Stimulated activated CD8-positive, alpha-beta memory T cell treated with anti-CD3 and anti-CD28 coated beads, Interleukin-12 subunit alpha, Interleukin-12 subunit beta, amount 100 ng/mL, for 4 hours (primary cell): ENCODE measurements at regions not wholly inside any gene's neighbourhood (a gene's known extent, or its start where the extent isn't known, plus 50 kb on each side); places are given as distances from the start of the nearest gene placed in this dataset.
"Not testable (repeated sequence)": the region's sequence is repeated elsewhere in the genome, so short reads cannot be mapped to it uniquely, and the experiment has no call there.

Source experiments
- DNase-seq: peaks from one replicate; pipeline ENCODE4 v3.0.0-alpha.2; 2020; ENCODE audit warnings: low read depth

DNA sequence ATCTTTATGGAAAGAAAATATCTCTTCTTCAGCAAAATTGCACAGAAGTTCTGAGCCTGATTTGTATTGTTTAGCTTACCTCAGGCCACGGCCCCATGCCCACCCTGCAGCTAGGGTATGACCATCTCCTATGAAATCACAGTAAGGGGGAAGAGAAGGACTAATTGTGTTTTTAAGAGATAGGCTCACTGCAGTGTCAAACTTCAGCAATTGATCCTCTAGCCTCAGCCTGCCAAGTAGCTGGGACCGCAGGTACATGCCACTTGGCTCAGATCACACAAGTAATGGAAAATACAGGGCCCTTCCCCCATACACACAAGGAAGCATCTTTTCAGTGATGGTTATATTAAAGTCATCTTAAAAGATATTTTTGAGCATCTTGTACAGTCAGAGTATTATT, 60.0 kb downstream of the DMAC1 start:
- no peak for DNase-seq

GRCh38 chr9:7735311-7735710, 64.3 kb downstream of the DMAC1 start:
- DNase-seq, result no peak

GRCh38 chr9:7730164-7730445, 69.5 kb downstream of the DMAC1 start:
- DNase-seq, result no peak

- no peak for DNase-seq
Observed at GRCh38 chr9:7729371-7730163, 70.0 kb downstream of the DMAC1 start.

DNA sequence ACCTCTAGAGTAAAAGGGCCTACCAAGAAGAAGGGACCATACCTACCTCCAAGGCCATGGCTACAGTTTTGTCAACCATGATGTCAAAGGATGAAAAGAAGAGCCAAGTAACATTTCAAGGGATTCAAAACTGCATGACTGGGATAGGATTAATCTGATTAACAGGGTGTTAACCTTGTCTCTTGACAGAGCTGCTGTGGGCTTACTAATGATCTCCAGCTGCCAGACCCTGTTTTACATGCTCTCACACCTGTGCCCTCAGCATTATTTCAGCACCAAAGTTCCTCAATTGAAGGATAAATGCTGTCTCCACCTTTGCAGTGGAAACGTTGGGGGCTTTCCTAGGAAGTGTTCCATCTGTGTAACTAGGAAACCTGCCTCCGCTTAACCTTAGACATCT, 78.3 kb downstream of the DMAC1 start:
- no peak for DNase-seq

- DNase-seq, result not testable (repeated sequence)
Observed at GRCh38 chr9:7713088-7713487, 86.5 kb downstream of the DMAC1 start.

- no peak for DNase-seq
Observed at GRCh38 chr9:7710686-7711085, 88.9 kb downstream of the DMAC1 start.

DNA sequence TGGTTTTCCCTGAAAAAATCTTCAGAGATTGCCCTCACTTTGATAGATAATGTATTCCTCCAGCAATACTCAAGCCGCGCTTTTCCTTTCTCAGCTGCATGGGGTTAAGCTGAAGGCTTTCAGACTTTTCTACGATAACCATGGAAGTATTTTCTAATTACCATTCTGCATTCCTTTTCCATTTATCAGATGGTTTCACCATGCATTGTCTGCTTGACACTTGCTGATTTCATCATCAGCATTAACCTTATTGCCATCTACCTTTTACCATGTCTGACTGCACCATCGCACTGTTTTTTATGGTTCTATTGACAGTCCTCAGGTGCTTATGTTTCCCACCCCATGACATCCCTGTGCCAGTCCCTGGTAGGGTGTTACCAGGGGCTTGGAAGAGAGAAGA, 91.6 kb downstream of the DMAC1 start:
- no peak for DNase-seq

DNA sequence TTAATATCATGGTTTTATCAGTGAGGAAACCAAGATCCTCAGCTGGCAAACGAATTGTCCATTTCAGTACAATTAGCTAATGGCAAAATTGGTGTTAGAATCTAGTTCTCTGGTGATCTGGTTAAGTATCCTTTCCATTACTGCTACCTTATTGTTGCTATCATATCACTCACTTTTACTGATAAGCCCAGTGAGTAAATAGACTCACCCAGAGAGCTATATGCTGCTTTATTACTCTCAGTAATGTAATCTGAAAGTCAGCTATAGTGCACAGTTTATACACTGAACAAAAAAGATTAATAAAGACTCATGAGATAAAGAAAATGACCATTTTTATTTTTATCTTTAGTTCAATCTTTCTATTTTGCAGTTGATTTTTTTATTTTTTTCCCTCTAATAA, 95.0 kb downstream of the DMAC1 start:
- DNase-seq, result no peak

- no peak for DNase-seq
Observed at GRCh38 chr9:7691909-7692308, 107.7 kb downstream of the DMAC1 start.

DNA sequence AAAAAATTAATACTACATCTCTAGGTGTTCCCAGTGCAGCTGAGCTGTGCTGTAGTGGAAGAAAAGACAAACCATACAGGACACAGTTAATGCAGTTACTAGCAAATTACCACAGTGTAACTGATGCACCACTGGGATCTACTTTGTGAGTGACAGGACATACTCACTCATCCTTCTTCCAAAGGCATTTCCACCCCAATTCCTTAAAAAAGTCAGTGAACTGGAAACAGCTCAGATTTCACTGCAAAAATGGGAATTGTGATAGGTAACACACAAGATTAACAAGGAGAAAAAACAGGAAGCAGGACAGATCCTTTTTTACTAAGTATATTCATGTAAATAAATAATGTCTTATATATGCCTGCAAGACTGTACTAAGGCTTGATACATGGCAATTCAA, 109.6 kb downstream of the DMAC1 start:
- DNase-seq, result no peak

DNA sequence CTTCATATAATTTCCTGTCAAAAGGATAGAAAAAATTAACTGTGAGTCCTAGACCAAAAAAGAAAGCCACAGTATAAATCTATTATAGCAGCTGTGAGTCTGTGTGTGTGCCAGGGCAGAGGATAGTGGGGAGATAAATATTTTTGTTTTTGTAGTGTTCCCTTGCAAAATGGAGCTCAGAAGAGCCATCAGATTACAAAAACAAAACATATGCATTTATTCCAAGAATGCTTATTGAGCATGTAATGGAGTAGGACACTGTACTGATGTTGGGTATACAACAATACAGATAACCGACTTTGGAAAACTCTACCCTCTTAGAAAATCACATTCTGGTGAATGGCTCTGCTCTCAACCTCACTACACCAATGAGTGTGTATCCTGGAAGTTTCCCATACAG, 111.0 kb downstream of the DMAC1 start:
- DNase-seq, result no peak

DNA sequence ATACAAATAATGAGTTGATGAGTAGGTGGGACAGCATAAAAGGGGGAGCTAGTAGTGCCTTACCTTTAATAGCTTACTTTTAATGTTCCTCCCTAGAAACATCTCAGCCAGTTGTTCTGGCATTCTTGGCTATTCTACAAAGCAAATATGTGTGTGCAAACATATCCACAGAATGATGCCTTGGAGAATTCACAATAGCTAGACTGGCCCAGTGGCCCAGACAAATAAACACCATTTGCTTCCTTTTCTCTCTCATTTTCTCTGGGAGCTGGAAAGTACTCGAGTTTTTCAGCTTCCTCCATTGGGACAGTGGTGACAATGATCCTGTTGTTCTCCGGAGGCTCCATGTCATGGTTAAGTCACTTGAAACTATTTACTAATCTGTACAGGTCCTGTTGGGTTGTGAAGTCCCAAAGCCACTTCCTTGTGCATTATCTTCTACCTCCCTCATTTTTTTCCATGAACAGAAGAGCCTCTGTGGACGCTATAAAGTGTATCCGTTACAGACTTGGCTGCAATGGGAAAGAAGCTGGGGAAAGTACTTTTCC, 122.9 kb downstream of the DMAC1 start:
- no peak for DNase-seq

GRCh38 chr9:7671847-7672246, 127.7 kb downstream of the DMAC1 start:
- no peak for DNase-seq

GRCh38 chr9:7668541-7668940, 131.0 kb downstream of the DMAC1 start:
- DNase-seq, result no peak

DNA sequence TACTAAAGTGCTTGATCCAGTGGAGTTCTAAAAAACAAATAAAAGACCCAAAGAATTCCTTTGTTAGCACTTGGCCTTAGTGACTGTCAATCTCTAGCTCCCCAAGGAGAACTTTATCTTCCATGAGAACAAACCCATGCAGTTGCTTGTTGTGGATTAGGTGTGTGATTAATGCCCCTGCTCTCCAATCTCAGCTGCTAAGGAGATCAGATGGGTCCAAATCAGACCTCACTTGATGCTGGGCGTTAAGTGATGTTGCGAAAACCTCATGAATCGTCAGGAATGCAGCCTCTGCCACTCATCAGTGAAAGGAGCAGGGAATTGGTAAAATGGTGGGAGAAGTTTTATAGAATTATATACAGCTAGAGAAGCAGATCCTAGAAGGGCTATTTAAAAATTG, 133.7 kb downstream of the DMAC1 start:
- no peak for DNase-seq

DNA sequence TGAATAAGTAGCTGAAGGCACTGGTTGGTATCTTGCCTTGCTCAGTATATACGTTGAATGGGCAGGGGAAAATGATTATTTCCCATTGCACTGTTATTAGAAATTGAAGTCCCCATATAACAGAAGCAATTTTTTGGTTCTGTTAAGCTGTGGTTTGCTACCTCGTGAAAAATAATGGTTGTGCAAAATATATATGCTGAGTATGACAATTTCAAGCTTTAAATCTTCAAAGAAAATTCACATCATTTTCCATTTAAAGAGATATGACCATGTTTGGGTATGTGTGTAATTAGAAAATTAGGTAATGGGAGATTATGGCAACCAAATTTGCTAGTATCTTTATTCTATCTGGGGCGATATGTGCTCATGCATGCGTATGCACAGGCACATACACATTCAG, 139.8 kb downstream of the DMAC1 start:
- DNase-seq, result no peak

- no peak for DNase-seq
Observed at GRCh38 chr9:7656636-7657035, 142.9 kb downstream of the DMAC1 start.

- DNase-seq, result no peak
Observed at GRCh38 chr9:7653262-7653661, 146.3 kb downstream of the DMAC1 start.

DNA sequence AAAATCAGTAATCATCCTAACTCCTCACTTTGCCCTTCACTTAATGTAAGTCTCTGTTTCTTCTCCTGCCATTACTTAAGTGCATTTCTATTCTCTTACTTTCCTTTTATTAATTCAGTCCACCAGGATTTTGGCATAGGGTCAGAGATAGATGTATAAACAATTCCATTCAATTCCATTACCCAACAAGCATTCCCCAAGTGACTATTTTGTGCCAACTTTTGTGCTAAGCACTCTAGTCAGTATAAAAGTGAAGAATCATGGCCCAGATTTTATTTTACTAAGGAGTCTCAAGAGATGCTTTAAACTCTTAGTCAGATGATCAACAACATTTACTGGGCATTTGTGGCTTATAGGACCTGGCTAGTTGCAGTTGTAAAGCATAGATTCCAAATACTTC, 159.3 kb downstream of the DMAC1 start:
- no peak for DNase-seq

DNA sequence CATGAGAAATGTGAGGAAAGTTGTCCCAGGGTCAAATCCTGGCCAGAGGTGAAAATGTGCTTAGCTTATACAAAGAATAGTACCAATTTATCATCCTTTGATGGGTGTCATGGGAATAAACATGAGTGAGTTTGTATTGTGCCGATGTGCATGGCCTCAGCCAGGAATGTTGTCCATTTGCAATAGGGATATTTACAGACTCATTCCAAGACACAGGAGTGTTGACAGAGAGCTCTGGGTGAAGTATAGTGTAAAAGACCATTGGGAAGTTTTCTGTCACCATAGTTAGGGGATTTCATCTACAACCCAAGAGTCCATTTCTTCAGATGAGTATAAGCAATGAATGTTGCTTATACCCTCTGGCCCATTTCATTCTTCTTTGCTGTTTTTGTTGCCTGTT, 160.1 kb downstream of the DMAC1 start:
- DNase-seq, result no peak

- DNase-seq, result no peak
Observed at GRCh38 chr9:7636838-7637467, 162.6 kb downstream of the DMAC1 start.

GRCh38 chr9:7636309-7636708, 163.3 kb downstream of the DMAC1 start:
- DNase-seq, result no peak

DNA sequence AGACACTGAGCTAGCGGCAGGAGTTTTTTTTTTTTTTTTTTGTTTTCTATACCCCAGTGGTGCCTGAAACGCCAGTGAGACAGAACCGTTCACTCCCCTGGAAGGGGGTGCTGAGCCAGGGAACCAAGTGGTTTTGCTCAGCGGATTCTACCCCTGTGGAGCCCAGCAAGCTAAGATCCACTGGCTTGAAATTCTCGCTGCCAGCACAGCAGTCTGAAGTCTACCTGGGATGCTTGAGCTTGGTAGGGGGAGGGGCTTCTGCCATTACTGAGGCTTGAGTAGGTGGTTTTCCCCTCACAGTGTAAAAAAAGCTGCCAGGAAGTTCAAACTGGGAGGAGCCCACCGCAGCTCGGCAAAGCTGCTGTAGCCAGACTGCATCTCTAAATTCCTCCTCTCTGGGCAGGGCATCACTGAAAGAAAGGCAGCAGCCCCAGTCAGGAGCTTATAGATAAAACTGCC, 173.0 kb downstream of the DMAC1 start:
- peak; percentile 8 for DNase-seq
